SU-DHL-6 (cell line): ENCODE measurements at regions not wholly inside any gene's neighbourhood (a gene's known extent, or its start where the extent isn't known, plus 50 kb on each side); places are given as distances from the start of the nearest gene placed in this dataset.

Experiments used
- EZH2phosphoT487 ChIP-seq: fragments of 200-600 bp; sonication (generic), shearing (Covaris generic); conservative IDR thresholded peaks from 2 replicates; pipeline ENCODE4 v1.6.1; 2018; ENCODE audit warnings: mild to moderate bottlenecking, antibody characterized with exemption, low read length, moderate library complexity, mixed read lengths
- TF ChIP-seq, protein P1 (sequence below): fragments of 200-600 bp; sonication (generic); IDR thresholded peaks from one replicate; pipeline ENCODE4 v1.5.1; 2017; ENCODE audit warnings: antibody characterized with exemption, mild to moderate bottlenecking, low read length, moderate library complexity; ENCODE audit not compliant: insufficient read depth, poor library complexity, severe bottlenecking

GRCh38 chr5:54661111-54661510 is 143.6 kb downstream of the SNX18 start:
- TF ChIP-seq, protein P1, sequence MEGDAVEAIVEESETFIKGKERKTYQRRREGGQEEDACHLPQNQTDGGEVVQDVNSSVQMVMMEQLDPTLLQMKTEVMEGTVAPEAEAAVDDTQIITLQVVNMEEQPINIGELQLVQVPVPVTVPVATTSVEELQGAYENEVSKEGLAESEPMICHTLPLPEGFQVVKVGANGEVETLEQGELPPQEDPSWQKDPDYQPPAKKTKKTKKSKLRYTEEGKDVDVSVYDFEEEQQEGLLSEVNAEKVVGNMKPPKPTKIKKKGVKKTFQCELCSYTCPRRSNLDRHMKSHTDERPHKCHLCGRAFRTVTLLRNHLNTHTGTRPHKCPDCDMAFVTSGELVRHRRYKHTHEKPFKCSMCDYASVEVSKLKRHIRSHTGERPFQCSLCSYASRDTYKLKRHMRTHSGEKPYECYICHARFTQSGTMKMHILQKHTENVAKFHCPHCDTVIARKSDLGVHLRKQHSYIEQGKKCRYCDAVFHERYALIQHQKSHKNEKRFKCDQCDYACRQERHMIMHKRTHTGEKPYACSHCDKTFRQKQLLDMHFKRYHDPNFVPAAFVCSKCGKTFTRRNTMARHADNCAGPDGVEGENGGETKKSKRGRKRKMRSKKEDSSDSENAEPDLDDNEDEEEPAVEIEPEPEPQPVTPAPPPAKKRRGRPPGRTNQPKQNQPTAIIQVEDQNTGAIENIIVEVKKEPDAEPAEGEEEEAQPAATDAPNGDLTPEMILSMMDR: no peak
- no peak for TF ChIP-seq EZH2phosphoT487
